Immature natural killer cell (primary cell): ENCODE measurements at regions not wholly inside any gene's neighbourhood (a gene's known extent, or its start where the extent isn't known, plus 50 kb on each side); places are given as distances from the start of the nearest gene placed in this dataset.

Source experiments
- DNase-seq, 3 donors: peaks; one replicate each; pipeline ENCODE4 v3.0.0; 2022; ENCODE audit warnings: mixed read lengths in 1 of 3
- H3K27ac Mint-ChIP-seq, 6 donors: one replicate each; pipeline ENCODE4 v1.8.0; 2020; ENCODE audit warnings: mixed read lengths in 6 of 6, mild to moderate bottlenecking in 5 of 6, inconsistent platforms in 4 of 6, moderate library complexity in 3 of 6
- H3K27me3 Mint-ChIP-seq, 3 donors: one replicate each; pipeline ENCODE4 v1.8.0; 2020 to 2021; ENCODE audit warnings: low read depth in 3 of 3, mild to moderate bottlenecking in 3 of 3, mixed read lengths in 3 of 3, moderate library complexity in 3 of 3, inconsistent platforms in 1 of 3
- H3K36me3 Mint-ChIP-seq, 3 donors: one replicate each; pipeline ENCODE4 v1.8.0; 2020; ENCODE audit warnings: mixed read lengths in 3 of 3, inconsistent platforms in 2 of 3, mild to moderate bottlenecking in 2 of 3
- H3K4me1 Mint-ChIP-seq, 2 donors: one replicate each; pipeline ENCODE4 v1.8.0; 2020; ENCODE audit warnings: inconsistent platforms in 2 of 2, mild to moderate bottlenecking in 2 of 2, mixed read lengths in 2 of 2, moderate library complexity in 1 of 2
- H3K4me3 Mint-ChIP-seq, 5 donors: one replicate each; pipeline ENCODE4 v1.8.0; 2020; ENCODE audit warnings: mild to moderate bottlenecking in 5 of 5, mixed read lengths in 5 of 5, inconsistent platforms in 3 of 5, moderate library complexity in 3 of 5
- H3K9me3 Mint-ChIP-seq, 6 donors: one replicate each; pipeline ENCODE4 v1.8.0; 2020; ENCODE audit warnings: mild to moderate bottlenecking in 6 of 6, mixed read lengths in 6 of 6, inconsistent platforms in 4 of 6, moderate library complexity in 3 of 6

GRCh38 chr4:4808086-4808485, 51.4 kb upstream of the MSX1 start:
- Mint-ChIP-seq H3K27ac (peak overlapping the region in 1 of 6 donors; percentile 42), H3K4me3 (no peak overlapping the region), H3K4me1 (no peaks in the 10 kb centered on the region), H3K27me3 (peaks cover 1 to 2% (median 1%) of the 10 kb centered on the region in 3 donors), H3K9me3 (peaks cover 0 to 2% (median 0%) of the 10 kb centered on the region in 6 donors), H3K36me3 (no peaks in the 10 kb centered on the region)
- DNase-seq = no peak

- Mint-ChIP-seq H3K36me3 (no peaks in the 10 kb centered on the region), H3K27me3 (peaks cover 0 to 1% (median 1%) of the 10 kb centered on the region in 3 donors), H3K27ac (no peak overlapping the region), H3K4me3 (no peak overlapping the region), H3K4me1 (no peaks in the 10 kb centered on the region), H3K9me3 (no peaks in the 10 kb centered on the region)
- no peak for DNase-seq
These were observed 53.6 kb upstream of the MSX1 start for GRCh38 chr4:4805887-4806286.

- no peaks in the 10 kb centered on the region for H3K36me3 Mint-ChIP-seq
- H3K4me3 Mint-ChIP-seq = no peak overlapping the region
- no peak for DNase-seq
- H3K27me3 Mint-ChIP-seq = peaks cover 0 to 1% (median 1%) of the 10 kb centered on the region in 3 donors
- no peaks in the 10 kb centered on the region for H3K4me1 Mint-ChIP-seq
- no peak overlapping the region for H3K27ac Mint-ChIP-seq
- H3K9me3 Mint-ChIP-seq = peaks cover 0 to 2% (median 0%) of the 10 kb centered on the region in 6 donors
These were observed 55.6 kb upstream of the MSX1 start for GRCh38 chr4:4803912-4804296.

- DNase-seq = no peak
- peaks cover 0 to 5% (median 1%) of the 10 kb centered on the region in 3 donors for H3K27me3 Mint-ChIP-seq
- no peak overlapping the region for H3K4me3 Mint-ChIP-seq
- H3K9me3 Mint-ChIP-seq = peaks cover 0 to 4% (median 0%) of the 10 kb centered on the region in 6 donors
- no peaks in the 10 kb centered on the region for H3K4me1 Mint-ChIP-seq
- H3K27ac Mint-ChIP-seq = no peak overlapping the region
- H3K36me3 Mint-ChIP-seq = no peaks in the 10 kb centered on the region
These were observed 56.1 kb upstream of the MSX1 start for GRCh38 chr4:4803216-4803911.

DNA sequence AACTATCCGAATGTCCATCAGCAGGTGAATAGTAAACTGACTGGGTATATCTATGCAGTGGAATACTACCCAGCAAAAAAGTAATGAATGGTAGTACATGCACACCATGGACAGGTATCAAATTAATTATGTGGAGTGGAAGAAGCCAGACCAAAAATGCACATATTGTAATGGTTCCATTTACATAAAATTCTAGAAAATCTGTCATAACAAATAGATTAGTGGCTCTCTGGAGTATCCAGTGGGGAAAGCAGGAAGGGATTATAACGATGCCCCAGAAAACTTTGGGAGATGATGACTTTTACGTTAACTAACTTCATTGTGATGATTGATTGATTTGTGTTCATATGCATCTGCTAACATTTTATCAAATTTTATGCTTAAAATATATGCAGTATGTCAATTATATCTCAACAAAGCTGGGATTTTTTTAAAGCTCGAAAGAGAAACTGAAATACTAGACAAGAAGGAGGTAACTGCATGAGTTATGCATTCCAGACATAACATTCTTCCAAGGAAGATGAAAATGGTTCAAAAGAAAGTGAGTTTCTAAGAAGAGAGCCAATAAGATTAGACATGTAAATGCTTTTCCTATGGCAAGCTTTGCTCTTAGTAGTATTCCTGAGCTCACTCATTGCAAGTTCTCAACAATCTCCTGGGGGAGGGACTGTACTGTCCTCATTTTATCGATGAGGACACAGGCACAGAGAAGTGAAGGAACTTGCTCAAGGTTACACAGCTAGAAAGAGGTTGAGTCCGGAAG, 58.6 kb upstream of the MSX1 start:
- Mint-ChIP-seq H3K27me3 (peaks cover 1 to 11% (median 7%) of the 10 kb centered on the region in 3 donors), H3K4me3 (no peak overlapping the region), H3K4me1 (no peaks in the 10 kb centered on the region), H3K27ac (no peak overlapping the region), H3K9me3 (peaks cover 0 to 4% (median 0%) of the 10 kb centered on the region in 6 donors), H3K36me3 (no peaks in the 10 kb centered on the region)
- no peak for DNase-seq

GRCh38 chr4:4794421-4794820, 65.0 kb upstream of the MSX1 start:
- peaks cover 0 to 8% (median 5%) of the 10 kb centered on the region in 3 donors for H3K36me3 Mint-ChIP-seq
- H3K27me3 Mint-ChIP-seq = peaks cover 3 to 21% (median 13%) of the 10 kb centered on the region in 3 donors
- H3K4me1 Mint-ChIP-seq = peaks cover 2 to 4% of the 10 kb centered on the region in 2 donors
- no peak overlapping the region for H3K4me3 Mint-ChIP-seq
- H3K27ac Mint-ChIP-seq = no peak overlapping the region
- no peak for DNase-seq
- peaks cover 1 to 9% (median 6%) of the 10 kb centered on the region in 6 donors for H3K9me3 Mint-ChIP-seq

DNA sequence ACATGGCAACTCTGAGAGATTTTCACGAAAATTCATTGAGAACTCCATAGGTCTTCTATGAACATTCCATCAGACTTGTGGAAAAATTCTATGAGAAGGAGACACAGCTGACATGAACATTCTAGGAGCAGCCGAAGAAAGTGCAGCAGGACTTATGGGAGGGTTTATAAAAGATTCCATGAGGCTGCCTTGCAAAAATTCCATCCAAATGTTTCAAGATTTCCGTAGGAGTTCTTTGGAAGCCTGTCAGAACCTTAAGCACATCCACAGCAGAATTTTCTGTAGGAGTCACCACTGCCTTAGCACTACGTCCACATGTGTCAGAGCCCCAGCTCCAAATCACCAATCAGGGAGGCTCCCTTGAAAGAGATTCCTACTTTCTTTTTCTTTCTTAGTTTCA, 67.0 kb upstream of the MSX1 start:
- Mint-ChIP-seq H3K4me3 (no peak overlapping the region), H3K36me3 (peaks cover 0 to 8% (median 6%) of the 10 kb centered on the region in 3 donors), H3K9me3 (peaks cover 8 to 23% (median 12%) of the 10 kb centered on the region in 6 donors), H3K4me1 (peaks cover 3 to 7% of the 10 kb centered on the region in 2 donors), H3K27me3 (peaks cover 4 to 18% (median 6%) of the 10 kb centered on the region in 3 donors), H3K27ac (no peak overlapping the region)
- no peak for DNase-seq

DNA sequence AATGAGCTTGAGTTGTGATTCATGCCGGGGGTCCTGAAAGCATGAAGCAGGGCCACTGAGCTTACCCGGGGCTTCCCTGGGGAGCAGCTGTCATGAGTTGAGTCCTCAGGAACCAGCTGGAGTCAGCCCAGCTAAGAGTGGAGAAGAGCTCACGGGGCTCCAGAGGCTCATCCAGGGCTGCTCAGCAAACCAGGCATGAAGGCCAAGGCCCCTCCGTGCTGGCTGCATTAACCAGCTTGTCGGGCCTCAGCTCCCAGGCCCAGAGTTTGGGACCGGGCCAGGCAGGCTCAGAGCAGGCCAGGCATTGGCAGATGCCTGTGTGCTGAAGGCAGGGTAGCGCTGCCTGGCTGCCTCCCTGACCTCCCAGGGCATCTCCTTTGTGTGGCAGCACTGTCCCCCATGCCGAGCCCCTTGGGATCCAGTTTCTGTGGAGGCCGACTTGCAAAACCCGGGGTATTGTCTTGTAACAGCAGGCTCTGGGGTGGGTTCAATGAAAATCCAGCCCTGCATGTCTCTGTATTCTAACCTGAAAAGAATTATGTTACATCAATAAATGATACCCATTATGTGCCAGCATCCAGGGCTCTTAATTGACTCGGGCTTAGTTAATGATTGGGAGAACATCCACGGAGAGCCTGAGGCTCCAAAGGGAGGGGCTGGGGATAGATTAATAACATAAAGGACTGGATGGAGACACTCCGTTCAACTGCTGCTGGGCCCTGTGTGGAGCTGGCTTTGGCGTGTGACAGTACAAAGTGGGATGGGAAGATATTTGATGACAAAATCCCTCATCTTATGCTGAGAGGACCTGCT, 68.0 kb upstream of the MSX1 start:
- Mint-ChIP-seq H3K27me3 (peaks cover 4 to 15% (median 6%) of the 10 kb centered on the region in 3 donors), H3K27ac (no peak overlapping the region), H3K4me3 (no peak overlapping the region), H3K4me1 (peaks cover 3 to 7% of the 10 kb centered on the region in 2 donors), H3K9me3 (peaks cover 9 to 24% (median 12%) of the 10 kb centered on the region in 6 donors), H3K36me3 (peaks cover 0 to 8% (median 6%) of the 10 kb centered on the region in 3 donors)
- DNase-seq = no peak

GRCh38 chr4:4789462-4789861, 70.0 kb upstream of the MSX1 start:
- peaks cover 0 to 8% (median 6%) of the 10 kb centered on the region in 3 donors for H3K36me3 Mint-ChIP-seq
- peaks cover 3 to 7% of the 10 kb centered on the region in 2 donors for H3K4me1 Mint-ChIP-seq
- H3K4me3 Mint-ChIP-seq = no peak overlapping the region
- H3K27me3 Mint-ChIP-seq = peaks cover 2 to 9% (median 6%) of the 10 kb centered on the region in 3 donors
- no peak overlapping the region for H3K27ac Mint-ChIP-seq
- H3K9me3 Mint-ChIP-seq = peaks cover 10 to 24% (median 13%) of the 10 kb centered on the region in 6 donors
- no peak for DNase-seq

- H3K27me3 Mint-ChIP-seq = peaks cover 2 to 9% (median 6%) of the 10 kb centered on the region in 3 donors
- H3K36me3 Mint-ChIP-seq = peaks cover 0 to 8% (median 6%) of the 10 kb centered on the region in 3 donors
- H3K27ac Mint-ChIP-seq = no peak overlapping the region
- no peak for DNase-seq
- H3K9me3 Mint-ChIP-seq = peaks cover 10 to 24% (median 13%) of the 10 kb centered on the region in 6 donors
- no peak overlapping the region for H3K4me3 Mint-ChIP-seq
- H3K4me1 Mint-ChIP-seq = peaks cover 3 to 7% of the 10 kb centered on the region in 2 donors
These were observed 70.9 kb upstream of the MSX1 start for GRCh38 chr4:4788573-4788972.

DNA sequence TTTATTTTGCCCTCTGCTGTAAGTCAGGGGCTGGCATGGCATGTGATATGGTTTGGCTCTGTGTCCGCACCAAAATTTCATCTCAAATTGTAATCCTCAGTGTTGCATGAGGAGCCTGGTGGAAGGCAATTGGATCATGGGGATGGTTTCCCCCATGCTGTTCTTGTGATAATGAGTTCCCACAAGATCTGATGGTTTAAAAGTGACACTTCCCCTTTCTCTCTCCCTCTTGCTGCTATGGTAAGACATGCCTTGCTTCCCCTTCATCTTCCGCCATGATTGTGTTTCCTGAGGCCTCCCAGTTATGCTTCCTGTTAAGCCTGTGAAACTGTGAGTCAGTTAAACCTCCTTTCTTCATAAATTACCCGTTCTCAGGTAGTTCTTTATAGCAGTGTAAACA, 72.0 kb upstream of the MSX1 start:
- Mint-ChIP-seq H3K27ac (no peak overlapping the region), H3K4me3 (no peak overlapping the region)

GRCh38 chr4:4784379-4784778, 75.1 kb upstream of the MSX1 start:
- peaks cover under 1 to 2% of the 10 kb centered on the region in 2 donors for H3K4me1 Mint-ChIP-seq
- no peak overlapping the region for H3K4me3 Mint-ChIP-seq

More for the DNA sequence above, 72.0 kb upstream of the MSX1 start:
- H3K9me3 Mint-ChIP-seq = peaks cover 9 to 24% (median 13%) of the 10 kb centered on the region in 6 donors
- H3K4me1 Mint-ChIP-seq = peaks cover 3 to 7% of the 10 kb centered on the region in 2 donors
- no peak for DNase-seq
- H3K27me3 Mint-ChIP-seq = peaks cover 2 to 9% (median 3%) of the 10 kb centered on the region in 3 donors
- peaks cover 0 to 8% (median 6%) of the 10 kb centered on the region in 3 donors for H3K36me3 Mint-ChIP-seq

DNA sequence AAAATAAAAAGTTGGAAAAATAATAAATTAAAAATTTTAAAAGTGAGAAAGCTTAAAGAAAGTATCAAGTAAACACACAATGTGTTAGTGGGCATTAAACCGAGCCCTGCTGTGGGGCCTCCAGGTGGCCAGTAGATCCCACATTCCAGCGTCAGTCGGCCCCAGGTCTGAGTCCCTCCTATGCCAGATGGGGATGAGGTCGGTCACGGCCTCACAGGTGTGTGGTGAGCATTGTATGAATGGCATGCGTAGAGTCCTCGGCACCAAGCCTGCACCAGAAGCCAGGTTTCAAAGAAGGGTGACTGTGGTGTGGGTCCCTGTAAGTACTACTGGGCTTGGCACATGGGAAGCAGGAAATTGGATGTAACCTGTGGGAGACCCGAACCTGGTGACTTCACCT, 75.6 kb upstream of the MSX1 start:
- no peak overlapping the region for H3K27ac Mint-ChIP-seq
- no peaks in the 10 kb centered on the region for H3K36me3 Mint-ChIP-seq
- H3K4me3 Mint-ChIP-seq = no peak overlapping the region

More at GRCh38 chr4:4784379-4784778, 75.1 kb upstream of the MSX1 start:
- H3K27me3 Mint-ChIP-seq = peaks cover 0 to 3% (median 2%) of the 10 kb centered on the region in 3 donors
- H3K36me3 Mint-ChIP-seq = peaks cover 0 to under 1% (median 0%) of the 10 kb centered on the region in 3 donors
- H3K9me3 Mint-ChIP-seq = peaks cover 5 to 14% (median 10%) of the 10 kb centered on the region in 6 donors
- no peak overlapping the region for H3K27ac Mint-ChIP-seq
- no peak for DNase-seq

More for the DNA sequence above, 75.6 kb upstream of the MSX1 start:
- Mint-ChIP-seq H3K9me3 (peaks cover 5 to 10% (median 8%) of the 10 kb centered on the region in 6 donors), H3K27me3 (peaks cover 0 to 4% (median 2%) of the 10 kb centered on the region in 3 donors), H3K4me1 (no peaks in the 10 kb centered on the region)
- DNase-seq = no peak
